ENCODE measurements at regions not wholly inside any gene's neighbourhood (a gene's known extent, or its start where the extent isn't known, plus 50 kb on each side); places are given as distances from the start of the nearest gene placed in this dataset.

DNA sequence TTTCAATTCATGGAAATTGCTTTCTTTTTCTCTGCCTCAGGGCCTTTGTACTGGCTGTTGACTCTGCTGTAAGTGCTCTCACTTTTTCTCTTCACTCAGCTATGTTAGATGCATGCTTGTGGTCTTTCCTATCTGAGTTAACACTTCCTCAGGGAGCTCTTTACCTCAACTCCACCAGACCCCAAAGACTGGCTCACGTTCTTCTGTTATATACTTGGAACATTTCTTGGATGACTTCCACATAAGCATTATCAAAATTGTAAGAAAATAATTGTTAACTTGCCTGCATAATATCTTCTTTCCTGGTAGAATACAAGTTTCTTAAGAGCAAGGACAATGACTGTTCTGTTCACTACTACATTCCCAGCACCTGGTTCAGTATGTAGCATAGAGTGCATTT lies 455.9 kb downstream of the EBF1 start:
- TF ChIP-seq, protein P1, sequence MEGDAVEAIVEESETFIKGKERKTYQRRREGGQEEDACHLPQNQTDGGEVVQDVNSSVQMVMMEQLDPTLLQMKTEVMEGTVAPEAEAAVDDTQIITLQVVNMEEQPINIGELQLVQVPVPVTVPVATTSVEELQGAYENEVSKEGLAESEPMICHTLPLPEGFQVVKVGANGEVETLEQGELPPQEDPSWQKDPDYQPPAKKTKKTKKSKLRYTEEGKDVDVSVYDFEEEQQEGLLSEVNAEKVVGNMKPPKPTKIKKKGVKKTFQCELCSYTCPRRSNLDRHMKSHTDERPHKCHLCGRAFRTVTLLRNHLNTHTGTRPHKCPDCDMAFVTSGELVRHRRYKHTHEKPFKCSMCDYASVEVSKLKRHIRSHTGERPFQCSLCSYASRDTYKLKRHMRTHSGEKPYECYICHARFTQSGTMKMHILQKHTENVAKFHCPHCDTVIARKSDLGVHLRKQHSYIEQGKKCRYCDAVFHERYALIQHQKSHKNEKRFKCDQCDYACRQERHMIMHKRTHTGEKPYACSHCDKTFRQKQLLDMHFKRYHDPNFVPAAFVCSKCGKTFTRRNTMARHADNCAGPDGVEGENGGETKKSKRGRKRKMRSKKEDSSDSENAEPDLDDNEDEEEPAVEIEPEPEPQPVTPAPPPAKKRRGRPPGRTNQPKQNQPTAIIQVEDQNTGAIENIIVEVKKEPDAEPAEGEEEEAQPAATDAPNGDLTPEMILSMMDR (conservative IDR thresholded peaks at IDR 0.05; ENCODE audit: low read depth, low read length): no peak
- no peak for TF ChIP-seq EZH2 (IDR thresholded peaks at IDR 0.05; ENCODE audit: low read length, unreplicated experiment)

Data from PC-3 (cell line).